Islet precursor cell (in vitro differentiated cells): ENCODE measurements at regions not wholly inside any gene's neighbourhood (a gene's known extent, or its start where the extent isn't known, plus 50 kb on each side); places are given as distances from the start of the nearest gene placed in this dataset.
"Not testable (repeated sequence)": the region's sequence is repeated elsewhere in the genome, so short reads cannot be mapped to it uniquely, and the experiment has no call there.

ENCODE experiments used
- DNase-seq: peaks from one replicate; pipeline ENCODE4 v3.0.0-alpha.2; 2018

GRCh38 chr22:21150863-21151262 is 105.1 kb downstream of the LRRC74B start:
- not testable (repeated sequence) for DNase-seq

DNA sequence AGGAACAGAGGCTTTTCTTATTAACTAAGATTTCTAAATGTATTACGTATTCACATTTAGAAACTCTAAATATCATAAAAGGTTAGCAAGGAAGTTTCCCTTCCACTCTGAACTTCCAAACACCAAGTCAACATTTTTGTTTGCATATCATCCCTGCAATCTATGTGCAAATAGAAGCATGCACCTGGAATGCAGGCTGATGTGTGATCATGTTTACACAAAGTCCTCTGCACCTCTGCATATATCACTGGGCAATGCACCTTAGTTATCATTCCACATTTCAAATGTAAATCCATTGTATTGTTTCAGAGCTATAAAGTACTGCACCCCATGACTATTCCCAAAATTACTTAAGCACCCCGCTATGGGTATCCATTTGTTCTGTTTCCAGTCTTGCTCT is 142.1 kb downstream of the LRRC74B start:
- DNase-seq = not testable (repeated sequence)

GRCh38 chr22:21212054-21212453 is 166.3 kb downstream of the LRRC74B start:
- DNase-seq = not testable (repeated sequence)

- peak; percentile 1 for DNase-seq
Observed at GRCh38 chr22:21215973-21216731, 167.4 kb upstream of the RIMBP3B start.

- not testable (repeated sequence) for DNase-seq
Observed at GRCh38 chr22:21224900-21225299, 158.7 kb upstream of the RIMBP3B start.

- peak; percentile 37 for DNase-seq
Observed at GRCh38 chr22:21226901-21227693, 156.5 kb upstream of the RIMBP3B start.

DNA sequence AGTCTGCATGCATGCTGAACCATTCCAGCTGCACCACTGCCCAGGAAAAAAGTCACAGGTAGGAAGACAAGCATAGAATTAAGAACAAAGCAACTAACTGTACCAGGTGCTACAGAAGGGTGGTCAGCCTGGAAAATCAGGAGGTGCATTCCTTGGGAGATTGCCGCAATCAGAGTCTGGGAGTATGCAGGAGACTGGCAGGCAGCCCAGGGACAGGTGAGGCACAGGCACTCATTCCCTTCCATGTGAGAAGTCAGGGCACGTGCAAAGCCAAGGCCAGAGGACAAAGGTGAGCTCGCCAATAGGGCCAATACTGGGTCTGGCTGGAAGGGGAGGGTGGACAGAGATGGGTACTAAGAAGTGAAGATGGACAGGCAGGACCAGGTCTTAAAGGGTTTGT is 132.1 kb upstream of the RIMBP3B start:
- DNase-seq = not testable (repeated sequence)

DNA sequence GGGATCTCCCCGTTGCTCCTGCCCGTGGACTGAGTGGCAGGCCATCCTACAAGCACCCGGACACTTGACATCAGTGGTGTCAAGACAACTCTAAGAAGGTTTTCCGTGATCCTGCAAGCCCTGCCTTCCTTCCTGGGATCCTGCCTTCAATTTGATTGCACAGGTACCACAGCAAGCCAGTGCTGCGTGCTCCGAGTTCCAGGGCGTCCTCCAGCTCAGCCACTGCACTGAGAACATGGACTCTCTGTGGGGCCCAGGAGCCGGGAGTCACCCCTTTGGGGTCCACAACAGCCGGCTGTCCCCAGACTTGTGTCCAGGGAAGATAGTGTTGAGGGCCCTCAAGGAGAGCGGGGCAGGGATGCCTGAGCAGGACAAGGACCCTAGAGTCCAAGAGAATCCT is 100.9 kb upstream of the RIMBP3B start:
- not testable (repeated sequence) for DNase-seq

GRCh38 chr22:21293702-21294101 is 89.8 kb upstream of the RIMBP3B start:
- DNase-seq = not testable (repeated sequence)

GRCh38 chr22:21327629-21328028 is 55.9 kb upstream of the RIMBP3B start:
- DNase-seq = not testable (repeated sequence)
